ENCODE measurements at regions not wholly inside any gene's neighbourhood (a gene's known extent, or its start where the extent isn't known, plus 50 kb on each side); places are given as distances from the start of the nearest gene placed in this dataset.

GRCh38 chr19:56988299-56988698, 131.5 kb upstream of the USP29 start:
- Histone ChIP-seq H3K4me3 (no peak overlapping the region), H4K20me1 (ENCODE audit: low read depth) (no peaks in the 10 kb centered on the region), H3K9ac (no peak overlapping the region), H2AFZ (replicated peaks) (no peak overlapping the region), H3K27me3 (no peaks in the 10 kb centered on the region), H3K4me2 (no peak overlapping the region), H3F3A (ENCODE audit: low read depth) (no peaks in the 10 kb centered on the region), H3K27ac (no peak overlapping the region), H3K36me3 (no peaks in the 10 kb centered on the region), H3K4me1 (no peaks in the 10 kb centered on the region), H3K79me2 (ENCODE audit: low read depth) (no peaks in the 10 kb centered on the region), H3K9me3 (ENCODE audit: low read depth) (peaks cover 12% of the 10 kb centered on the region)
- H3K36me3 Mint-ChIP-seq: peaks cover 4% of the 10 kb centered on the region
- H3K27me3 Mint-ChIP-seq (ENCODE audit: insufficient read depth, low read depth): peaks cover 6% of the 10 kb centered on the region
- no peak overlapping the region for H3K4me3 Mint-ChIP-seq
- no peak for DNase-seq (ENCODE audit: low spot score)
- no peaks in the 10 kb centered on the region for H3K4me1 Mint-ChIP-seq
- peaks cover 74% of the 10 kb centered on the region for H3K9me3 Mint-ChIP-seq
- TF ChIP-seq EZH2phosphoT487 (IDR thresholded peaks at IDR 0.05) (no peak), CTCF (IDR thresholded peaks at IDR 0.05) (no peak), EZH2 (IDR thresholded peaks at IDR 0.05) (no peak)
- no peak overlapping the region for H3K27ac Mint-ChIP-seq

- Histone ChIP-seq H3K27ac (no peak overlapping the region), H3K4me1 (no peaks in the 10 kb centered on the region), H3F3A (ENCODE audit: low read depth) (no peaks in the 10 kb centered on the region), H4K20me1 (ENCODE audit: low read depth) (no peaks in the 10 kb centered on the region), H3K4me2 (no peak overlapping the region), H2AFZ (replicated peaks) (no peak overlapping the region), H3K79me2 (ENCODE audit: low read depth) (no peaks in the 10 kb centered on the region), H3K27me3 (no peaks in the 10 kb centered on the region), H3K9ac (no peak overlapping the region), H3K9me3 (ENCODE audit: low read depth) (peaks cover 6% of the 10 kb centered on the region), H3K36me3 (no peaks in the 10 kb centered on the region), H3K4me3 (no peak overlapping the region)
- no peak for TF ChIP-seq EZH2 (IDR thresholded peaks at IDR 0.05)
- no peak for TF ChIP-seq EZH2phosphoT487 (IDR thresholded peaks at IDR 0.05)
- TF ChIP-seq CTCF (IDR thresholded peaks at IDR 0.05): no peak
- Mint-ChIP-seq H3K4me1 (no peaks in the 10 kb centered on the region), H3K36me3 (peaks cover 6% of the 10 kb centered on the region), H3K27ac (no peak overlapping the region), H3K9me3 (peaks cover 66% of the 10 kb centered on the region), H3K27me3 (ENCODE audit: insufficient read depth, low read depth) (peaks cover 10% of the 10 kb centered on the region), H3K4me3 (no peak overlapping the region)
- no peak for DNase-seq (ENCODE audit: low spot score)
These were observed 127.9 kb upstream of the USP29 start for GRCh38 chr19:56991912-56992311.

GRCh38 chr19:56993851-56994250, 125.9 kb upstream of the USP29 start:
- peak overlapping the region; percentile 64 for H3K4me3 Mint-ChIP-seq
- Histone ChIP-seq H3K27ac (no peak overlapping the region), H3F3A (ENCODE audit: low read depth) (no peaks in the 10 kb centered on the region), H3K4me2 (no peak overlapping the region), H3K79me2 (ENCODE audit: low read depth) (no peaks in the 10 kb centered on the region), H2AFZ (replicated peaks) (no peak overlapping the region), H3K4me3 (no peak overlapping the region), H3K9ac (no peak overlapping the region), H4K20me1 (ENCODE audit: low read depth) (no peaks in the 10 kb centered on the region), H3K36me3 (no peaks in the 10 kb centered on the region), H3K4me1 (no peaks in the 10 kb centered on the region), H3K27me3 (no peaks in the 10 kb centered on the region), H3K9me3 (ENCODE audit: low read depth) (peaks cover 8% of the 10 kb centered on the region)
- peaks cover 10% of the 10 kb centered on the region for H3K27me3 Mint-ChIP-seq (ENCODE audit: insufficient read depth, low read depth)
- H3K9me3 Mint-ChIP-seq: peaks cover 62% of the 10 kb centered on the region
- H3K27ac Mint-ChIP-seq: no peak overlapping the region
- H3K36me3 Mint-ChIP-seq: peaks cover 6% of the 10 kb centered on the region
- TF ChIP-seq EZH2 (IDR thresholded peaks at IDR 0.05) (no peak), EZH2phosphoT487 (IDR thresholded peaks at IDR 0.05) (no peak), CTCF (IDR thresholded peaks at IDR 0.05) (no peak)
- no peaks in the 10 kb centered on the region for H3K4me1 Mint-ChIP-seq
- no peak for DNase-seq (ENCODE audit: low spot score)
